ENCODE measurements at regions not wholly inside any gene's neighbourhood (a gene's known extent, or its start where the extent isn't known, plus 50 kb on each side); places are given as distances from the start of the nearest gene placed in this dataset.
A peak's percentile ranks its signal among the peaks of the same experiment; 100 is the strongest.

- no peak for DNase-seq (ENCODE audit: low read depth in 4 of 4, low spot score in 3 of 4)
These were observed 98.9 kb upstream of the KCNK1 start for GRCh38 chr1:233514946-233515391.

GRCh38 chr1:233516732-233517131, 97.2 kb upstream of the KCNK1 start:
- DNase-seq (ENCODE audit: low read depth in 4 of 4, low spot score in 3 of 4): no peak

- no peak for DNase-seq (ENCODE audit: low read depth in 4 of 4, low spot score in 3 of 4)
These were observed 95.6 kb upstream of the KCNK1 start for GRCh38 chr1:233518344-233518743.

GRCh38 chr1:233520261-233521191, 93.4 kb upstream of the KCNK1 start:
- no peak for DNase-seq (ENCODE audit: low read depth in 4 of 4, low spot score in 3 of 4)

GRCh38 chr1:233523047-233523446, 90.9 kb upstream of the KCNK1 start:
- no peak for DNase-seq (ENCODE audit: low read depth in 4 of 4, low spot score in 3 of 4)

GRCh38 chr1:233527818-233528217, 86.1 kb upstream of the KCNK1 start:
- DNase-seq (ENCODE audit: low read depth in 4 of 4, low spot score in 3 of 4): no peak

GRCh38 chr1:233530665-233531386, 83.1 kb upstream of the KCNK1 start:
- no peak for DNase-seq (ENCODE audit: low read depth in 4 of 4, low spot score in 3 of 4)

GRCh38 chr1:233540816-233541215, 73.1 kb upstream of the KCNK1 start:
- DNase-seq (ENCODE audit: low read depth in 4 of 4, low spot score in 3 of 4): no peak

- DNase-seq (ENCODE audit: low read depth in 4 of 4, low spot score in 3 of 4): peak in 2 of 4 donors; percentile 7 to 29
These were observed 70.3 kb upstream of the KCNK1 start for GRCh38 chr1:233543338-233544255.

- no peak for DNase-seq (ENCODE audit: low read depth in 4 of 4, low spot score in 3 of 4)
These were observed 69.6 kb upstream of the KCNK1 start for GRCh38 chr1:233544304-233544703.

- no peak for DNase-seq (ENCODE audit: low read depth in 4 of 4, low spot score in 3 of 4)
These were observed 66.2 kb upstream of the KCNK1 start for GRCh38 chr1:233547726-233548125.

GRCh38 chr1:233549404-233549803, 64.5 kb upstream of the KCNK1 start:
- no peak for DNase-seq (ENCODE audit: low read depth in 4 of 4, low spot score in 3 of 4)

- no peak for DNase-seq (ENCODE audit: low read depth in 4 of 4, low spot score in 3 of 4)
These were observed 64.0 kb upstream of the KCNK1 start for GRCh38 chr1:233549917-233550316.

- DNase-seq (ENCODE audit: low read depth in 4 of 4, low spot score in 3 of 4): no peak
These were observed 59.9 kb upstream of the KCNK1 start for GRCh38 chr1:233554037-233554436.

- DNase-seq (ENCODE audit: low read depth in 4 of 4, low spot score in 3 of 4): no peak
These were observed 52.0 kb upstream of the KCNK1 start for GRCh38 chr1:233561708-233562426.
